Activated T-cell treated with anti-CD3 and anti-CD28 coated beads for 24 hours (primary cell): ENCODE measurements at regions not wholly inside any gene's neighbourhood (a gene's known extent, or its start where the extent isn't known, plus 50 kb on each side); places are given as distances from the start of the nearest gene placed in this dataset.
"Not testable (repeated sequence)": the region's sequence is repeated elsewhere in the genome, so short reads cannot be mapped to it uniquely, and the experiment has no call there.

Experiments
- DNase-seq: peaks from one replicate; pipeline ENCODE4 v3.0.0-alpha.2; 2020; ENCODE audit warnings: low read depth

- DNase-seq, result no peak
These were observed 123.5 kb downstream of the MAP3K7 start for GRCh38 chr6:90463359-90463758.

DNA sequence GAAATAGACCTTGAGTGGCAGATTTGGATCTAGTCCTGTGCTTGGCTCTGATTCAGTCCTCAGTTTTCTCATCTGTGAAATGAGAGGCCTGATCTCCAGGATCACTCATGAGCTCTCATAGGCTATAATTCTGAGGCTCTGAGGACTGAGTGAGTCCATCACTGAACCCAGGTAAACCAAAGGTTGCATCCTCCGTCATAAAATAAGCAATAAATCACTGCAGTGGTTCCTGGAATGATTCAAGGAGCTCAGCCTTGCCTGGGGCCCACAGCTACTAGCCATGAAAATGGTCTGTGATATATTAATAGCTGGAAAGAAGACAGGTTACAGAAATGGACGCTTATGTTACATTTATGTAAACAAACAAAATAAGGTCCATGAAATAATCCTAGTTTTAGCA is 124.8 kb downstream of the MAP3K7 start:
- DNase-seq, result no peak

GRCh38 chr6:90461383-90461782 is 125.5 kb downstream of the MAP3K7 start:
- DNase-seq, result no peak

DNA sequence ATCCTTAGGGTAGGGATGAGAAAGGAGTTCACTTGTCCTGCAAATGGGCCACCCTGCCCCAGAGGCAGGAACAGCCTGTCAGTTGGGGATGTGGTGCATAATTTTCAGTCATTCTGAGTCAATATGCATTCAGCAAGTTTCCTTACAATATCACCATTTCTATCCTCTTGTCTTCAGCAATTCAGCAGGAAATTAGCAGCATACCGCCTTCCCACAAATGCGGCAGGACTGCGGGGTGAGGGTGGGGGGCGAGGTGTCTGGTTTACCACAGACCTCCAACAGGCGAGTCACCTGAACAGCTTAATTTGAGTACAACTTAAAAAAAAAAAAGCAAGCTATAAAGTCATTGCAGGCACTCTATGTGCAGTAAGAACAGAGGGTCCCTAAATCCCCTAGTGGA is 126.8 kb downstream of the MAP3K7 start:
- no peak for DNase-seq

GRCh38 chr6:90459225-90459758 is 127.6 kb downstream of the MAP3K7 start:
- DNase-seq, result no peak

DNA sequence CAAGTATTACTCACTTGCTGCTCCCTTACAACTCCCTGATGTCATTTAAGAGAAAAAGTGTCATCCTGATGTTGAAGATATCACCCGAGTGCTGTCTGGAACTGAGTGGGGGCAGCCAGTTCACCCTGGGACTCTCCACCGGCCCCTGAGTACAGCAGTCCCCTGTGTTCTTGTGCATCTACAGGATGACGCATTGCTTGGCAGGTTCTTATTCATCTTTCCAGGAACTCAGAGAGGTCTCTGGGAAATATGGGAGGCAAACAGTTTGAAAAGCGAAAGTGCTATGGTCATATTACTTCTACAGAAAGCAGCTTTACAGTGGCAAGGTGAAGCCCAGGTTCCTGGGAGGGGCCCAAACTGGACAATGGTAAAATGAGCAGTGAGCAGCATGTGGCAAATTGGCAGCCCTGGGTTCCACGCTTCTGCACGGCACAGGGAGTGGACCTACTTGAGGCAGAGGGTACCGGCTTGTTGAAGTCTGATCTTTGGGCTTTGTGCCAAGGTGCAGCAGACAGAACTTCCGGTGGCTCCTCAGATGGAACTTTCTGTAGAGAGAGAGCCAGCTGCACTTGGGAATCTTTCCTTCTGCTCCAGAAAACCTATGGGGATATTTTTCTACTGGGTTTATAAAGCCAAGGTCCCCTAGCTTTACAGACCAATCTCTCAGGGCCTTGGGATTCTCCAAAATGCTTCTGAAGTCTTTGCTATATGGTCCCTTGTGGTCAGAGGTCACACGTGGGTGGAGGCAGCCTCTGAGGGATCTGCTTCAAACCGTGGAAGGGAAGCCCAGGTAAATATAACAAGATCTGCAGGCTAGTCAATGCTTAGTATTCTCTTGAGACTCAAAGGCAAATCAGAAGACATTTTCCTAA is 128.3 kb downstream of the MAP3K7 start:
- peak; percentile 74 for DNase-seq

- DNase-seq, result no peak
These were observed 129.0 kb downstream of the MAP3K7 start for GRCh38 chr6:90457867-90458259.

DNA sequence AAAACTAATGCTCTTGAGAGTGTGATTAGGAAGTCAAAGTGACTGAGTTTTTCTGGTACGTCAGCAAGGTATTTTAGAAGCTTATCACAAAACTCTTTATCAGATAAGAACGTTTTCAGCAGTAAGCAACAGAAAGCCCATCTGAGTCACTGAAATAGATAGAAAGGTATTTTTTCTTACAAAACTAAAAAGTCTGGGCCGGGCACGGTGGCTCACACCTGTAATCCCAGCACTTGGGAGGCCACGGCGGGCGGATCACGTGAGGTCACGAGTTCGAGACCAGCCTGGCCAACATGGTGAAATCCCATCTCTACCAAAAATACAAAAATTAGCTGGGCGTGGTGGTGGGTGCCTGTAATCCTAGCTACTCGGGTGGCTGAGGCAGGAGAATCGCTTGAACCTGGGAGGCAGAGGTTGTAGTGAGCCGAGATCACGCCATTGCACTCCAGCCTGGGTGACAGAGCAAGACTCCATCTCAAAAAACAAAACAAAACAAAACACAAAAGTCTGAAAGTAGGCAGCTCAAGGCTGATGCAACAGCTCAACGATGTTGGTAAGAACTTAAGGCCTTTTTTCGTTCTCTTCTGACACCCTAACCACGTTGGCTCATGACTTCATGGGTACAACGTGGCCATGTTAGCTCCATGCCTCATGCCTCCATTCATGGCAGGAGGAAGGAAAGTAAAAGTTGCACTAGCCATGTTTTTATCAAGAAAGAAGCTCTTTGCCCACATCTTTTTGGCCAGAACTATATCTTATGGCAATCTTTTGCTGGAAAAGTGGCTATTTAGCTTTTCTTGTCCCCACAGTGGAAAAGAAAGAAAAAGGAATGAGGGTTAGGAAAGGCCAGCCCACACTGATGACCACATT is 129.6 kb downstream of the MAP3K7 start:
- not testable (repeated sequence) for DNase-seq

DNA sequence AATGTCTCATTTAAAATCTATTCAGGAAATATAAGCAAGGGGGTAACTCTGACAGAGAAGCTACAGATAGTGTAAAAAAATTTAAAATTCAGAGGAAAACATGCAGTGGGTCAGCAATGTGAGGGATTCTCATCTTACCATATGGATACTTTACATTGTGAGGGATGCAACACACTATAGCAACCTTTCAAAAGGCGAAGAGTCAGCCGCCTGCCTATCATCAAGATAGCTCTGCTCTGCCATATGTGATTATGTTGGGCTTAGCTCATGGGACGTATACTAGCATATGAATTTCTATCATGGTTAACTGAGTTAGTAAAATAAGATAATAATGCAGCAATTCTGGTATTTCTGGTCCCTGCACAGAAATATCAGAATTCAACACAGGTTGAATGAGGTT is 130.9 kb downstream of the MAP3K7 start:
- DNase-seq, result no peak

- DNase-seq, result no peak
These were observed 131.9 kb downstream of the MAP3K7 start for GRCh38 chr6:90454836-90455427.

DNA sequence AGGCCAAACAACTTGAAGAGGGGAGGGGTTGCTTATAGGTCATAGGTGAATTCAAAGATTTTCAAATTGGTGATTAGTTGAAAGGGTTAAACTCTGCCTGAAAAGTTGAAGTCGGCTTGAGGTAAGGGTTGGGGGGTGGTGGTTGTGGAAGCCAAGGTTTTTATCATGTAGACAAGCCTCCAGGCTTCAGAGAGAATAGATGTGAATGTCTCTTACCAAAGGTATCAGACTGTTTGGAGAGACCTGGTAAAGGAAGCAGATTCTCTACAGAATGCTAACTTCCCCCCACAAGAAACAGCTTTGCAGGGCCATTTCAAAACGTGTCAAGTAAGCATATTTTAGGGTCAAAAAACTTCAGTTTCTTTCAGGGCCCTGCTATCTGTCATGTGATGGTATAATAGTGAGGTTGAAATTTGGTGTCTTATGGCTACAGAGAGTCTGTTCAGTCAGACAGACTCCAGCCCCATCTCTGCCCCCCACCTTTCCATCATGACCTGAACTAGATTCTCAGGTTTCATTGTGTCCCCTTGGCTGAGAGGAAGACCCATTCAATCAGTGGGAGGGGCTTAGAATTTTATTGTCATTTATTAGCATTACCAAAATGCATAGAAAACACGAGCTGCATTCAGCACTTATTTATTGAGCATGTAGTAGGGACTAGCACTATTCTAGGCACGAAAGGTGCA is 136.5 kb downstream of the MAP3K7 start:
- DNase-seq, result no peak

GRCh38 chr6:90449311-90449710 is 137.6 kb downstream of the MAP3K7 start:
- no peak for DNase-seq

DNA sequence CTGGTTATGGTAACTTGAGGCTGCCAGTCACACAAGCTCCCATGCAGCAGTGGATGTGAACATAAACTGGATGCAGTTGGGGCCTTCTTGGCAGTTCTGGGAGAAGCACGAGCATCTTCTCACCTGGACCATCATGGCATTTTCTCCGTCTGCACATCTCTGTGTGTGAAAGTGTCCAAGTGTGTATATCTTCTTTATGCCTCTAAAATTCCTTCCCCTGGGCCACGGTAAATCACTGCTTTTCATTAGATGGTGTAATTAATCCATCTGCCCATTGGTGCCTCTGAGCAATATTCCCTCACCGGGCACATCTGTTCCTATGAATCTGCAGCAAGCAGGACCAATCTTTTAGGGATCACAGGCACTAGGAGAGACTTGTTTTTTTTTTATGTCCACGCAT is 138.0 kb downstream of the MAP3K7 start:
- DNase-seq, result no peak

- no peak for DNase-seq
These were observed 140.7 kb downstream of the MAP3K7 start for GRCh38 chr6:90446164-90446563.

GRCh38 chr6:90445533-90446108 is 141.3 kb downstream of the MAP3K7 start:
- DNase-seq, result no peak

DNA sequence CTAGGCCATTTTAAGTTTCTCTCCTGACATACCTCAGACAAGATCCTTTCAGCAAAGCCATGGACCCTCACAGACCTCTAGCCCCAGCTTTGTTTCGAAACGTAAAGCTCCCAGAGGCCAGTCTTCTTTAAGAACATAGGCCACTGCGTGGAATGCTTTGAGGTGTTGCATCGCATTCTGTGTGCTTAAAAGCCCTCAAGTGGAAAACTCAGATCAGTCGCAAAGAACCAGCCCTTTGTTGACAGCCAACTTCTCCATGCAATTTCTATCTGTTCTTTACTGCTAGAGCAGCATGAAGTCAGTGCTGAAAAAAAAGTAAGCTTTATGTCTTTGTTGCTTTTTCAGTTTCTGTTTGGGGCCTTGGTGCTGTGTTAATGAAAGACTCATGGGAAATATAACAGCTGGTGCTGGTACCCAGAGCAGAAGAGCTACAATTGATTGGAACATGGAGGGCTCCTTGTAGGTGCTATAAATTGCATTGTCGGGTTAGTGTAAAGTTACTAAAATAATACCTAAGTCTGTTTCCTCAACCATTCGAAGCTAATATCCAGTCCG is 142.6 kb downstream of the MAP3K7 start:
- DNase-seq, result no peak

DNA sequence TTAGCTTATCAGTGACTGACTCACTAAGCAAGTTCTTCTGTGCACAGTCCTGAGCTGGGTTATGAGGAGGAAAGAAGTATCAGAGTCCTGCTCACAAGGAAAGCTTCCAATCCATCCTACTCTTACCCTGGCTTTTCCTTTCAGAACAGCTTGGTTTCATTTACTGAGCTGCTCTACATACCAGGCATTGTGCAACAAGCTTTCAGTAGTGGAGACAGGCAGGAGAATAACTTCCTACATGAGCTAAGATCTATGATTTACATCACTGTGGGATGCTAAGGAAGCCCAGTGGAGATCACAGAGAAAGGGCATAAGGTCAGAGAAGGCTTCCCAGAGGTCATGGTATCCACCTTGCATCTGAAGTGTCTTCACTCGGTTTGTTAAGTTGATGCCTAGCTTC is 144.5 kb downstream of the MAP3K7 start:
- no peak for DNase-seq

DNA sequence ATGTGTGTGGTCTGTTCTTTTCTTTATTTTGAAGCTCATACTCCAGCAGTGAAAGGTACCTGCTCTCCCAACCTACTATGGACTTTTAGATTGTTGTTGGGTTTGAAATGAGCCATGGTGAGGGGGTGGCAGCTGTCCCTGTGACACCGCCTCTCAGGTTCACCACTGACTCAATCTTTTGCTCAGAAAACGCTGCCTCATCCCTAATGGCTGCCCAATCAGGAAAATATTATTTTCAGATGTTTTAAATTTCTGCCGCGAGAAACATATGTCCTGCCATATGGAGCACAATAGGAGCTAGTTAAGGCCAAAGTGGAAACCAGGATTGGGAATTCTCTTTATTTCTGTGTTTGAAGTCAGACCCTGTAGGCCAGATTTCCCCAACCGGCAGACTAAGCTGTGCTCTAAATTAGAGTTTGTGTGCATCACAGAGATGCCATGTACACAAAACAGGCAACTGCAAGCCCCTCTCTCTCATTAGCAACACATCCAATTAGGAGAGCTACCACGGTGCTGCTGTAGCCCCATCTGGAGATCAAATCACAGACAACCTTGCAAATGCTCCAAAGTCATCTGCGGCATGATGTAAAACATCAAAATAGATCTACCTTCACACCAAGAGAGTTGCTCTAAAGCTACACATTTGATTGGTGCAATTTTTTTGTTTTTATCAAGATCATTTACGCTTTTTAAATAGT is 144.1 kb upstream of the BACH2 start:
- DNase-seq, result no peak

GRCh38 chr6:90439586-90439985 is 142.9 kb upstream of the BACH2 start:
- DNase-seq, result no peak

- DNase-seq, result no peak
These were observed 139.8 kb upstream of the BACH2 start for GRCh38 chr6:90436403-90436802.
